Hepatocyte (in vitro differentiated cells): ENCODE measurements at regions not wholly inside any gene's neighbourhood (a gene's known extent, or its start where the extent isn't known, plus 50 kb on each side); places are given as distances from the start of the nearest gene placed in this dataset.

Experiments
- EZH2 ChIP-seq: fragments of 200-600 bp; sonication (generic); IDR thresholded peaks from 2 replicates; pipeline ENCODE4 v1.6.1; 2016; ENCODE audit warnings: antibody characterized with exemption, mild to moderate bottlenecking, borderline replicate concordance
- EZH2phosphoT487 ChIP-seq: fragments of 200-600 bp; sonication (generic); IDR thresholded peaks from one replicate; pipeline ENCODE4 v1.6.1; 2018; ENCODE audit warnings: antibody characterized with exemption, mild to moderate bottlenecking, low read depth, moderate library complexity; ENCODE audit not compliant: unreplicated experiment, severe bottlenecking
- TF ChIP-seq, protein P1 (sequence below): fragments of 200-600 bp; sonication (generic); IDR thresholded peaks from 2 replicates; pipeline ENCODE4 v1.5.1; 2016; ENCODE audit warnings: antibody characterized with exemption, mild to moderate bottlenecking; ENCODE audit not compliant: poor library complexity

DNA sequence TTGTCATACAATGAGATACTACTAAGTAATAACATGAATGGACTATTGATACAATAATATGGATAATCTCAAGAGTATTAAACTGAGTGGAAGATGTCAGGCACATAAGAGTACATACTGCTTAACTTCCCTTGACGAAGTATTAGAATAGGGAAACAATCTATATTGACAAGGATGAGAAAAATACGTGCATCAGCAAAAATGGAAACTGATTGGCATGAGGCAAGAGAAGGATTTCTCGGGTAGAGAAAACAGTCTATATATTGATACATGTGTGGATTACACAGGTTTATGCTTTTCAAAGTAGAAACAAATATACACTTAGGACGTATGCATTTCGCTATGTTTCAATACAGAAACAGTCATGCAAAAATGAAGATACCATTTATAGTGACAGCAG is 57.4 kb downstream of the PRR20E start:
- TF ChIP-seq, protein P1, sequence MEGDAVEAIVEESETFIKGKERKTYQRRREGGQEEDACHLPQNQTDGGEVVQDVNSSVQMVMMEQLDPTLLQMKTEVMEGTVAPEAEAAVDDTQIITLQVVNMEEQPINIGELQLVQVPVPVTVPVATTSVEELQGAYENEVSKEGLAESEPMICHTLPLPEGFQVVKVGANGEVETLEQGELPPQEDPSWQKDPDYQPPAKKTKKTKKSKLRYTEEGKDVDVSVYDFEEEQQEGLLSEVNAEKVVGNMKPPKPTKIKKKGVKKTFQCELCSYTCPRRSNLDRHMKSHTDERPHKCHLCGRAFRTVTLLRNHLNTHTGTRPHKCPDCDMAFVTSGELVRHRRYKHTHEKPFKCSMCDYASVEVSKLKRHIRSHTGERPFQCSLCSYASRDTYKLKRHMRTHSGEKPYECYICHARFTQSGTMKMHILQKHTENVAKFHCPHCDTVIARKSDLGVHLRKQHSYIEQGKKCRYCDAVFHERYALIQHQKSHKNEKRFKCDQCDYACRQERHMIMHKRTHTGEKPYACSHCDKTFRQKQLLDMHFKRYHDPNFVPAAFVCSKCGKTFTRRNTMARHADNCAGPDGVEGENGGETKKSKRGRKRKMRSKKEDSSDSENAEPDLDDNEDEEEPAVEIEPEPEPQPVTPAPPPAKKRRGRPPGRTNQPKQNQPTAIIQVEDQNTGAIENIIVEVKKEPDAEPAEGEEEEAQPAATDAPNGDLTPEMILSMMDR, result no peak
- TF ChIP-seq EZH2phosphoT487 (no peak), EZH2 (no peak)
